Body of pancreas (tissue), 4 donors: ENCODE measurements at regions not wholly inside any gene's neighbourhood (a gene's known extent, or its start where the extent isn't known, plus 50 kb on each side); places are given as distances from the start of the nearest gene placed in this dataset.

Source experiments
- POLR2A ChIP-seq, 3 donors: fragments of 450-650 bp; IDR thresholded peaks; one replicate each; pipeline ENCODE4 v1.6.1; 2016; ENCODE audit warnings: antibody characterized with exemption in 3 of 3, mild to moderate bottlenecking in 2 of 3
- TF ChIP-seq, protein P1 (sequence below), 7 experiments: fragments of 450-650 bp in 4 of 7; fragments of 200-600 bp in 3 of 7; sonication (generic) in 3 of 7; IDR thresholded peaks; one replicate each; pipeline ENCODE4 v1.5.1; 2016 to 2019; ENCODE audit warnings: antibody characterized with exemption in 7 of 7

DNA sequence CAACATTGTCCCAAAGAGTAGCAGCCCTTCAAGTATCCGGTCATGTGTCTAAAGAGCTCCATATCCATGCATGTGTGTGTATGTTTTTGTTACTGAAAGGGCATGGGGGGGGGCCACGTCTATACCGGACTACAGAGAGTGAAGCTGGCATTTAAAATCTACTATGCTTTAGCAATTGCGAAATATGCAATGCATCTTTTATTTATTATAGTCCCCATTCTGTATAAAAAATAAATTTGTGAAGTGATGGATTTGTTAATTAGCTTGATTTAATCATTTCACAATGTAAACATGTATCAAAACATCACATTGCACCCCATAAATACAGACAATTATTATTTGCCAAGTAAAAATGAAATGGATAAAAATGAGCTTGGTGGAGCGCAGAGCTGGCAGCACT, 149.4 kb upstream of the ID2 start:
- TF ChIP-seq, protein P1, sequence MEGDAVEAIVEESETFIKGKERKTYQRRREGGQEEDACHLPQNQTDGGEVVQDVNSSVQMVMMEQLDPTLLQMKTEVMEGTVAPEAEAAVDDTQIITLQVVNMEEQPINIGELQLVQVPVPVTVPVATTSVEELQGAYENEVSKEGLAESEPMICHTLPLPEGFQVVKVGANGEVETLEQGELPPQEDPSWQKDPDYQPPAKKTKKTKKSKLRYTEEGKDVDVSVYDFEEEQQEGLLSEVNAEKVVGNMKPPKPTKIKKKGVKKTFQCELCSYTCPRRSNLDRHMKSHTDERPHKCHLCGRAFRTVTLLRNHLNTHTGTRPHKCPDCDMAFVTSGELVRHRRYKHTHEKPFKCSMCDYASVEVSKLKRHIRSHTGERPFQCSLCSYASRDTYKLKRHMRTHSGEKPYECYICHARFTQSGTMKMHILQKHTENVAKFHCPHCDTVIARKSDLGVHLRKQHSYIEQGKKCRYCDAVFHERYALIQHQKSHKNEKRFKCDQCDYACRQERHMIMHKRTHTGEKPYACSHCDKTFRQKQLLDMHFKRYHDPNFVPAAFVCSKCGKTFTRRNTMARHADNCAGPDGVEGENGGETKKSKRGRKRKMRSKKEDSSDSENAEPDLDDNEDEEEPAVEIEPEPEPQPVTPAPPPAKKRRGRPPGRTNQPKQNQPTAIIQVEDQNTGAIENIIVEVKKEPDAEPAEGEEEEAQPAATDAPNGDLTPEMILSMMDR (IDR thresholded peaks at IDR 0.05), result no peak
- no peak for TF ChIP-seq POLR2A (IDR thresholded peaks at IDR 0.05)
